Natural killer cell (primary cell): ENCODE measurements at regions not wholly inside any gene's neighbourhood (a gene's known extent, or its start where the extent isn't known, plus 50 kb on each side); places are given as distances from the start of the nearest gene placed in this dataset.

Source experiments
- ATAC-seq, 3 donors: fragments of 150-1000 bp in 2 of 3; fragments of 200-7000 bp in 1 of 3; cut with Tn5 transposase; 1 replicate in 1 of 3; 2 replicates in 2 of 3; pipeline ENCODE4 v1.10.0; 2021; ENCODE audit warnings: mild to moderate bottlenecking in 2 of 3, moderate library complexity in 2 of 3
- DNase-seq, 2 donors: peaks; one replicate each; pipeline versions ENCODE4 v3.0.0 to v3.0.0-alpha.2; 2013 to 2021; ENCODE audit warnings: mixed read lengths in 1 of 2
- H3K27ac ChIP-seq: one replicate; pipeline ENCODE4 v1.5.1; 2013; ENCODE audit warnings: mild to moderate bottlenecking, low read length
- H3K27me3 ChIP-seq: one replicate; pipeline ENCODE4 v1.6.1; 2013; ENCODE audit warnings: low read length; ENCODE audit not compliant: control insufficient read depth, insufficient read depth
- H3K36me3 ChIP-seq: one replicate; pipeline ENCODE4 v1.6.1; 2013; ENCODE audit warnings: low read length; ENCODE audit not compliant: control insufficient read depth, insufficient read depth
- H3K4me1 ChIP-seq: one replicate; pipeline ENCODE4 v1.6.1; 2013; ENCODE audit warnings: low read length; ENCODE audit not compliant: control insufficient read depth, insufficient read depth
- H3K4me3 ChIP-seq: one replicate; pipeline ENCODE4 v1.5.1; 2013; ENCODE audit warnings: low read length
- H3K9me3 ChIP-seq: one replicate; pipeline ENCODE4 v1.6.1; 2013; ENCODE audit warnings: low read length; ENCODE audit not compliant: control insufficient read depth, insufficient read depth
- H3K27ac Mint-ChIP-seq, 2 donors: one replicate each; pipeline ENCODE4 v1.8.0; 2022; ENCODE audit warnings: mild to moderate bottlenecking in 2 of 2, mixed read lengths in 2 of 2, moderate library complexity in 1 of 2
- H3K27me3 Mint-ChIP-seq, 2 donors: one replicate each; pipeline ENCODE4 v1.8.0; 2022; ENCODE audit warnings: low read depth in 2 of 2, mixed read lengths in 2 of 2
- H3K36me3 Mint-ChIP-seq: one replicate; pipeline ENCODE4 v1.8.0; 2022; ENCODE audit warnings: mixed read lengths
- H3K4me1 Mint-ChIP-seq, 2 donors: one replicate each; pipeline ENCODE4 v1.8.0; 2022; ENCODE audit warnings: mixed read lengths in 2 of 2
- H3K4me3 Mint-ChIP-seq: one replicate; pipeline ENCODE4 v1.8.0; 2022; ENCODE audit warnings: mild to moderate bottlenecking, moderate library complexity, mixed read lengths
- H3K9me3 Mint-ChIP-seq, 2 donors: one replicate each; pipeline ENCODE4 v1.8.0; 2022; ENCODE audit warnings: mixed read lengths in 2 of 2
- CTCF ChIP-seq: fragments of 200-600 bp; IDR thresholded peaks from one replicate; pipeline ENCODE4 v1.8.0; 2022; ENCODE audit warnings: antibody characterized with exemption
- WGBS: methylation state at CpG from one replicate; pipeline ENCODE4 v1.1.7; 2013; ENCODE audit warnings: missing lambda C conversion rate; ENCODE audit not compliant: insufficient coverage; 5-methylcytosine and 5-hydroxymethylcytosine counted together
- intact Hi-C: fragments of 100-400 bp; cut with micrococcal nuclease; formaldehyde crosslinking; loops from one replicate; pipeline ENCODE4 v1.14.2; 2022

GRCh38 chr20:57074386-57074785, 192.1 kb downstream of the BMP7 start:
- H3K4me3 ChIP-seq, result no peak overlapping the region
- Mint-ChIP-seq H3K36me3 (peaks cover 8% of the 10 kb centered on the region), H3K4me1 (no peaks in the 10 kb centered on the region), H3K27ac (no peak overlapping the region), H3K27me3 (peaks cover 21 to 28% of the 10 kb centered on the region in 2 donors), H3K4me3 (no peak overlapping the region), H3K9me3 (peaks cover 2 to 6% of the 10 kb centered on the region in 2 donors)
- DNase-seq (no peak), ATAC-seq (no peak)
- intact Hi-C loops, result no loop called here
- WGBS, result 88% methylated on average over 12 of the region's 12 CpGs
- no peaks in the 10 kb centered on the region for H3K9me3 ChIP-seq
- peaks cover 4% of the 10 kb centered on the region for H3K27me3 ChIP-seq
- H3K4me1 ChIP-seq, result no peaks in the 10 kb centered on the region
- H3K27ac ChIP-seq, result no peak overlapping the region
- H3K36me3 ChIP-seq, result no peaks in the 10 kb centered on the region
- no peak for TF ChIP-seq CTCF

GRCh38 chr20:57075181-57075580, 191.3 kb downstream of the BMP7 start:
- no peak for TF ChIP-seq CTCF
- Mint-ChIP-seq H3K27ac (no peak overlapping the region), H3K4me3 (no peak overlapping the region)

GRCh38 chr20:57075603-57076002, 190.8 kb downstream of the BMP7 start:
- Histone ChIP-seq H3K9me3 (peaks cover 5% of the 10 kb centered on the region), H3K27ac (no peak overlapping the region), H3K36me3 (no peaks in the 10 kb centered on the region), H3K27me3 (peaks cover 4% of the 10 kb centered on the region), H3K4me3 (no peak overlapping the region), H3K4me1 (no peaks in the 10 kb centered on the region)
- ATAC-seq (no peak), DNase-seq (no peak)
- Mint-ChIP-seq H3K9me3 (peaks cover 2 to 9% of the 10 kb centered on the region in 2 donors), H3K4me3 (no peak overlapping the region), H3K4me1 (no peaks in the 10 kb centered on the region), H3K36me3 (peaks cover 10% of the 10 kb centered on the region), H3K27me3 (peaks cover 14 to 25% of the 10 kb centered on the region in 2 donors), H3K27ac (no peak overlapping the region)
- intact Hi-C loops, result no loop called here
- no peak for TF ChIP-seq CTCF

More at GRCh38 chr20:57075181-57075580, 191.3 kb downstream of the BMP7 start:
- Histone ChIP-seq H3K4me3 (no peak overlapping the region), H3K9me3 (peaks cover 5% of the 10 kb centered on the region), H3K36me3 (no peaks in the 10 kb centered on the region), H3K27ac (no peak overlapping the region), H3K27me3 (peaks cover 4% of the 10 kb centered on the region), H3K4me1 (no peaks in the 10 kb centered on the region)
- no peak for DNase-seq
- intact Hi-C loops, result no loop called here
- Mint-ChIP-seq H3K4me1 (no peaks in the 10 kb centered on the region), H3K27me3 (peaks cover 16 to 25% of the 10 kb centered on the region in 2 donors), H3K9me3 (peaks cover 2 to 9% of the 10 kb centered on the region in 2 donors), H3K36me3 (peaks cover 10% of the 10 kb centered on the region)
- 79% methylated on average over 4 of the region's 5 CpGs for WGBS
- ATAC-seq, result no peak

GRCh38 chr20:57076152-57076652, 190.2 kb downstream of the BMP7 start:
- Mint-ChIP-seq H3K36me3 (peaks cover 10% of the 10 kb centered on the region), H3K27me3 (peaks cover 8 to 22% of the 10 kb centered on the region in 2 donors), H3K4me3 (no peak overlapping the region), H3K4me1 (no peaks in the 10 kb centered on the region), H3K9me3 (peaks cover 2 to 9% of the 10 kb centered on the region in 2 donors), H3K27ac (no peak overlapping the region)
- Histone ChIP-seq H3K27me3 (peaks cover under 1% of the 10 kb centered on the region), H3K4me1 (no peaks in the 10 kb centered on the region), H3K36me3 (no peaks in the 10 kb centered on the region), H3K4me3 (no peak overlapping the region), H3K27ac (no peak overlapping the region), H3K9me3 (peaks cover 5% of the 10 kb centered on the region)
- no peak for DNase-seq
- intact Hi-C loops, result no loop called here
- ATAC-seq, result no peak
- WGBS, result 82% methylated on average over 11 of the region's 11 CpGs
- TF ChIP-seq CTCF, result no peak
